ENCODE measurements at regions not wholly inside any gene's neighbourhood (a gene's known extent, or its start where the extent isn't known, plus 50 kb on each side); places are given as distances from the start of the nearest gene placed in this dataset.

- no peaks in the 10 kb centered on the region for H3K79me1 ChIP-seq (ENCODE audit: low read depth, low read length)
- no peak overlapping the region for H3K4ac ChIP-seq (replicated peaks; ENCODE audit: insufficient read length, low read depth, low read length)
- no peak overlapping the region for H3K14ac ChIP-seq (ENCODE audit: insufficient read length)
- H2BK15ac ChIP-seq (ENCODE audit: low read length): no peak overlapping the region
- no peak overlapping the region for H4K8ac ChIP-seq (ENCODE audit: extremely low read depth, insufficient read depth, low read length)
- no peak overlapping the region for H3K4me3 ChIP-seq (ENCODE audit: extremely low read depth in 1 of 4, insufficient read depth in 2 of 4, low read depth in 3 of 4, low read length in 4 of 4)
- ChIA-PET CTCF (ENCODE audit: partially characterized antibody) (interaction anchor here (1.0 kb wide), 1 partner anchor 9 kb away, joined by 3 read pairs; no protein-coding TSS in a partner anchor), POLR2A (ENCODE audit: partially characterized antibody) (interaction anchor here (1.7 kb wide), 1 partner anchor 177 kb away, joined by 5 read pairs; the partner anchor contains the start of gene EIF4G2)
- H3K27me3 ChIP-seq (replicated peaks in 1 of 4; ENCODE audit: control insufficient read depth in 3 of 4, extremely low read depth in 1 of 4, insufficient read depth in 3 of 4, low read length in 3 of 4): no peaks in the 10 kb centered on the region
- no peak overlapping the region for H2BK20ac ChIP-seq (ENCODE audit: low read length)
- no peak overlapping the region for H3K9ac ChIP-seq (replicated peaks in 1 of 4; ENCODE audit: extremely low read depth in 1 of 4, low read depth in 3 of 4, low read length in 3 of 4)
- no peak overlapping the region for H2BK12ac ChIP-seq (ENCODE audit: low read depth, low read length)
- FAIRE-seq (no peak), DNase-seq (ENCODE audit: low read depth in 1 of 2, low spot score in 2 of 2) (no peak)
- no peak overlapping the region for H3K18ac ChIP-seq (ENCODE audit: extremely low read depth, low read length)
- no peak overlapping the region for H4K5ac ChIP-seq (ENCODE audit: insufficient read length, low read depth, low read length)
- H2BK5ac ChIP-seq (ENCODE audit: low read depth, low read length): no peak overlapping the region
- no peak overlapping the region for H2AFZ ChIP-seq (ENCODE audit: low read length)
- WGBS, 2 experiments (ENCODE audit: extremely low coverage in 1 of 2, insufficient coverage in 1 of 2, insufficient read length in 1 of 2, insufficient replicate concordance in 2 of 2, low coverage in 1 of 2, low lambda C conversion rate in 2 of 2, missing lambda C conversion rate in 1 of 2): 100% methylated on average over 2 of the region's 2 CpGs; no CpG with 5 or more reads in 1 of the 2 experiments
- TF ChIP-seq NANOG (IDR thresholded peaks at IDR 0.05; ENCODE audit: insufficient read depth, low read depth, low read length, poor library complexity, severe bottlenecking): no peak
- no peak for TF ChIP-seq KDM5A (IDR thresholded peaks at IDR 0.05; ENCODE audit: low read length)
- no peak for TF ChIP-seq MAFK (IDR thresholded peaks at IDR 0.05; ENCODE audit: low read depth, low read length)
- no peak for TF ChIP-seq CEBPB (IDR thresholded peaks at IDR 0.05; ENCODE audit: low read depth, low read length)
- TF ChIP-seq ATF3 (IDR thresholded peaks at IDR 0.05; ENCODE audit: insufficient read depth, low read depth, low read length): no peak
- no peak for TF ChIP-seq SP2 (IDR thresholded peaks at IDR 0.05; ENCODE audit: low read length)
- TF ChIP-seq SIN3A (conservative IDR thresholded peaks at IDR 0.05 in 1 of 2, IDR thresholded peaks at IDR 0.05 in 1 of 2; ENCODE audit: low read depth in 1 of 2, low read length in 2 of 2): no peak
- TF ChIP-seq RNF2 (IDR thresholded peaks at IDR 0.05; ENCODE audit: borderline replicate concordance, low read depth, low read length, missing control alignments, poor library complexity, severe bottlenecking): no peak
- TF ChIP-seq BACH1 (IDR thresholded peaks at IDR 0.05; ENCODE audit: low read length): no peak
- no peak for TF ChIP-seq SUZ12 (IDR thresholded peaks at IDR 0.05; ENCODE audit: low read length)
- no peak for TF ChIP-seq EGR1 (IDR thresholded peaks at IDR 0.05; ENCODE audit: borderline replicate concordance, low read depth, low read length)
- no peak for TF ChIP-seq NRF1 (IDR thresholded peaks at IDR 0.05; ENCODE audit: low read depth, low read length)
- H2BK120ac ChIP-seq (replicated peaks; ENCODE audit: low read depth, low read length): no peak overlapping the region
- no peaks in the 10 kb centered on the region for H3K36me3 ChIP-seq (ENCODE audit: control insufficient read depth in 2 of 4, insufficient read depth in 4 of 4, low read length in 3 of 4)
- H3K27ac ChIP-seq (ENCODE audit: low read depth, low read length): no peak overlapping the region
- no peaks in the 10 kb centered on the region for H3K9me3 ChIP-seq (ENCODE audit: insufficient read depth in 2 of 2, low read depth in 1 of 2, low read length in 1 of 2)
- H3K79me2 ChIP-seq (ENCODE audit: control insufficient read depth in 1 of 2, insufficient read depth in 2 of 2, low read length in 2 of 2): no peaks in the 10 kb centered on the region
- H4K20me1 ChIP-seq (replicated peaks in 1 of 2; ENCODE audit: control insufficient read depth in 1 of 2, insufficient read depth in 2 of 2, low read length in 2 of 2): no peaks in the 10 kb centered on the region
- H3K56ac ChIP-seq (replicated peaks; ENCODE audit: insufficient read length, low read depth, low read length): no peak overlapping the region
- H3K4me1 ChIP-seq (replicated peaks in 1 of 4; ENCODE audit: control insufficient read depth in 3 of 4, insufficient read depth in 4 of 4, low read length in 3 of 4): peaks cover 0 to 2% (median 1%) of the 10 kb centered on the region in 4 experiments; a peak in 1 of 7 replicates
- no peak overlapping the region for H4K91ac ChIP-seq (replicated peaks; ENCODE audit: insufficient read length, low read length)
- no peak overlapping the region for H2AK5ac ChIP-seq (ENCODE audit: low read depth, low read length)
- no peak overlapping the region for H3K4me2 ChIP-seq (ENCODE audit: insufficient read depth in 1 of 2, low read depth in 2 of 2, low read length in 2 of 2)
- peaks cover 4% of the 10 kb centered on the region; the same call in 1 of the 2 replicates for H3K23me2 ChIP-seq (ENCODE audit: low read depth, low read length)
- H3K23ac ChIP-seq (ENCODE audit: insufficient read length): no peak overlapping the region
Observed at GRCh38 chr11:10986006-10986405, 128.2 kb upstream of the ZBED5 start.

All from H1 (cell line).